ENCODE measurements at regions not wholly inside any gene's neighbourhood (a gene's known extent, or its start where the extent isn't known, plus 50 kb on each side); places are given as distances from the start of the nearest gene placed in this dataset.

DNA sequence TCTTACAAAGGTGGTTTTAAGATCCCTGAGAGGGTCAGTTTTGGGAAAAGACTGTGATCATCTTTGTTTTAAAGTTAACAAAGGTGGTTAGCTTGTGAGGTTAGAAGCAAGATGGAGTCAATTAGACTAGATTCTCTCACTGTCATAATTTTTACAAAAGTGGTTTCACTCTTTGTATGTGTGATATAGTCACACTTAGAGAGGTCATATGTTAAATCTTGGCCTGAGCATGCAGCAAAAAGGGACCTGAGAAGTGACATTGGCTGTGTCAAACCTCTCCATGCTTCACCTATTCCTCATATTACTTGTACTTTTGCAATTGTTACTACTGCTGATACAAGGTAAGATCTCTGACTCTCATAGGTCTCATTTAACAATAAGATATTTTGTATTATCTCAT is 368.0 kb downstream of the TBC1D32 start:
- no peaks in the 10 kb centered on the region for H3K27me3 Mint-ChIP-seq (ENCODE audit: low read depth)
- no peaks in the 10 kb centered on the region for H3K4me1 Mint-ChIP-seq (ENCODE audit: low read depth)
- no peaks in the 10 kb centered on the region for H3K36me3 Mint-ChIP-seq (ENCODE audit: low read depth)
- no peak overlapping the region for H3K4me3 Mint-ChIP-seq (ENCODE audit: unreplicated experiment)
- TF ChIP-seq, protein P1, sequence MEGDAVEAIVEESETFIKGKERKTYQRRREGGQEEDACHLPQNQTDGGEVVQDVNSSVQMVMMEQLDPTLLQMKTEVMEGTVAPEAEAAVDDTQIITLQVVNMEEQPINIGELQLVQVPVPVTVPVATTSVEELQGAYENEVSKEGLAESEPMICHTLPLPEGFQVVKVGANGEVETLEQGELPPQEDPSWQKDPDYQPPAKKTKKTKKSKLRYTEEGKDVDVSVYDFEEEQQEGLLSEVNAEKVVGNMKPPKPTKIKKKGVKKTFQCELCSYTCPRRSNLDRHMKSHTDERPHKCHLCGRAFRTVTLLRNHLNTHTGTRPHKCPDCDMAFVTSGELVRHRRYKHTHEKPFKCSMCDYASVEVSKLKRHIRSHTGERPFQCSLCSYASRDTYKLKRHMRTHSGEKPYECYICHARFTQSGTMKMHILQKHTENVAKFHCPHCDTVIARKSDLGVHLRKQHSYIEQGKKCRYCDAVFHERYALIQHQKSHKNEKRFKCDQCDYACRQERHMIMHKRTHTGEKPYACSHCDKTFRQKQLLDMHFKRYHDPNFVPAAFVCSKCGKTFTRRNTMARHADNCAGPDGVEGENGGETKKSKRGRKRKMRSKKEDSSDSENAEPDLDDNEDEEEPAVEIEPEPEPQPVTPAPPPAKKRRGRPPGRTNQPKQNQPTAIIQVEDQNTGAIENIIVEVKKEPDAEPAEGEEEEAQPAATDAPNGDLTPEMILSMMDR (IDR thresholded peaks at IDR 0.05), result no peak
- H3K27ac Mint-ChIP-seq (ENCODE audit: unreplicated experiment), result no peak overlapping the region
- DNase-seq (ENCODE audit: low spot score), result no peak
- H3K9me3 Mint-ChIP-seq (ENCODE audit: low read depth), result peaks cover 3% of the 10 kb centered on the region

DNA sequence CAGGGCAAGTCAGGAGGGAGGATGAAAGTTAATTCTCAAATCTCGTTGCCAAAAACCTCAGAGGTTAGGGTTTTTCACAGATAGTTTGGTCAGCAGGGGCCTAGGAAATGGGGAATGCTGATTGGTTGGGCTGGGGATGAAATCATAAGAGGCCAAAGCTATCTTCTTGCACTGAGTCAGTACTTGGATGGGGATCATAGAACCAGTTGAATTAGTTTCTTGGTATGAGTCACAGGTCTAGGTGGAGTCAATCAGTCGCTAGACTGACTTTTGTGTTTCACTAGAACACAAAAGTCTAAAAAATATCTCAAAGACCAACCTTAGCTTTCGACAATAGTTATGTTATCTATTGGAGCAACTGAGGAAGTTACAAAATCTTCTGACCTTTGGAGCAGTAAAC is 368.5 kb downstream of the TBC1D32 start:
- Mint-ChIP-seq H3K4me3 (ENCODE audit: unreplicated experiment) (no peak overlapping the region), H3K27ac (ENCODE audit: unreplicated experiment) (no peak overlapping the region), H3K9me3 (ENCODE audit: low read depth) (peaks cover 3% of the 10 kb centered on the region), H3K4me1 (ENCODE audit: low read depth) (no peaks in the 10 kb centered on the region), H3K27me3 (ENCODE audit: low read depth) (no peaks in the 10 kb centered on the region), H3K36me3 (ENCODE audit: low read depth) (no peaks in the 10 kb centered on the region)
- DNase-seq (ENCODE audit: low spot score), result no peak
- TF ChIP-seq, protein P1 (IDR thresholded peaks at IDR 0.05), result no peak

DNA sequence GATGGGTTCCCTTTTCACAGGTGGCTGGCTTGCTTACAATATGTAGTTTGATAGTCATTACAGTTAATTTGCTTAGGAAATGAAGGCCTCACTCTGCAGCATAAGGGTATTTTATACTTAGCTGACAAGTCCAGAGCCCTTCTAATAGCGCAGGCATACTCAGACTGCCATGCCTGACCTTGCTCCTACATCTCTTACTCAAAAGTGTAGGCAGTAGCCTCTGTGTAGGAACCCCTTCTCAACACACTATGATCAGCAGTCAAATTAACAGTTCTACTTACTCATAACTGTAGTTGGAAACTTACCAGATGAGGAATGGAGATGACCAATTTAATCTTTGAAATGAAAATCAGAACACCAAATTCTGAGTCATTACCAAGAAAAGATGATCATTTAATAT is 373.5 kb downstream of the TBC1D32 start:
- peaks cover 3% of the 10 kb centered on the region for H3K27me3 Mint-ChIP-seq (ENCODE audit: low read depth)
- no peak overlapping the region for H3K4me3 Mint-ChIP-seq (ENCODE audit: unreplicated experiment)
- H3K36me3 Mint-ChIP-seq (ENCODE audit: low read depth), result no peaks in the 10 kb centered on the region
- no peak for DNase-seq (ENCODE audit: low spot score)
- H3K9me3 Mint-ChIP-seq (ENCODE audit: low read depth), result no peaks in the 10 kb centered on the region
- no peaks in the 10 kb centered on the region for H3K4me1 Mint-ChIP-seq (ENCODE audit: low read depth)
- H3K27ac Mint-ChIP-seq (ENCODE audit: unreplicated experiment), result no peak overlapping the region
- TF ChIP-seq, protein P1 (IDR thresholded peaks at IDR 0.05), result no peak

DNA sequence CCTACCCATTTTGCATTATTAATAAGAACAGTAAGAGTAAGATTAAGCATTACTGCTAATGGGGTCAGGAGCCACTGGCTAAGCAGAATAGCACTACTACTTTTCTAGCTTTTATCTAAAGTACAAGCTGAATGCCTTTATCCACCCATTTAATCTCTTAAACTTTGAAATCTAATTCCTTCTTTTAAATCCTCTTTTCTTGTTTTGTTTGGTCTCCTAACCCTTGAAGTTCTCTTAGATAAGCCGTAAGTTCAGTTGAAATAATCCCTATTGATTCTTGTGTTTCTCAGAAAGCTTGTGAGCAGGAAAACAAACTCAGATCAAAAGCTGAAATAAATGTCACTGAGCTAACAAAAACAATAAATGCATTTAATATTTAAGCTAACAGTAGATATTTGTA is 380.2 kb downstream of the TBC1D32 start:
- Mint-ChIP-seq H3K4me1 (ENCODE audit: low read depth) (no peaks in the 10 kb centered on the region), H3K4me3 (ENCODE audit: unreplicated experiment) (no peak overlapping the region), H3K27ac (ENCODE audit: unreplicated experiment) (no peak overlapping the region), H3K27me3 (ENCODE audit: low read depth) (peaks cover 8% of the 10 kb centered on the region), H3K36me3 (ENCODE audit: low read depth) (no peaks in the 10 kb centered on the region), H3K9me3 (ENCODE audit: low read depth) (no peaks in the 10 kb centered on the region)
- no peak for DNase-seq (ENCODE audit: low spot score)
- TF ChIP-seq, protein P1 (IDR thresholded peaks at IDR 0.05), result no peak

DNA sequence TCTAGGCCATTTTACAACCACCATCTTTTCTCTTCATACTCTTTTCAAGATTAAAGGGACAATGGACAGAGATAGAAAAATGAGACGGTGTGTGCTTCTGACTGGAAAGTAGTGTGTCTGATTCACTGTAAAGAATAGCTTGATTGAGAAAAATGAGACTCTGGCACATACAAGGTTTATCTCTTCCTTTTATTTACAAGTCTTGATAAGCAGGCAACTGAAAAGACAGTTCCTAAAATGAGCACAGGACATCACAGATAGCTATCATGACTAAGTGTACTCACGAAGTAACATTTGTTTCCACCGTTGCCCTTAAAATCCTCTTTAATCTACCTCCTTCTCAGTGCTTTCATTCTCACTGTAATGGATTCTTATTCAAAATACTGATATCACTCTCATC is 383.0 kb downstream of the TBC1D32 start:
- no peak overlapping the region for H3K4me3 Mint-ChIP-seq (ENCODE audit: unreplicated experiment)
- no peak overlapping the region for H3K27ac Mint-ChIP-seq (ENCODE audit: unreplicated experiment)
- TF ChIP-seq, protein P1 (IDR thresholded peaks at IDR 0.05), result no peak
- DNase-seq (ENCODE audit: low spot score), result no peak
- H3K9me3 Mint-ChIP-seq (ENCODE audit: low read depth), result no peaks in the 10 kb centered on the region
- no peaks in the 10 kb centered on the region for H3K4me1 Mint-ChIP-seq (ENCODE audit: low read depth)
- peaks cover 7% of the 10 kb centered on the region for H3K27me3 Mint-ChIP-seq (ENCODE audit: low read depth)
- no peaks in the 10 kb centered on the region for H3K36me3 Mint-ChIP-seq (ENCODE audit: low read depth)

Measured in chondrocyte (in vitro differentiated cells).